HG03039 (cell line): ENCODE measurements at regions not wholly inside any gene's neighbourhood (a gene's known extent, or its start where the extent isn't known, plus 50 kb on each side); places are given as distances from the start of the nearest gene placed in this dataset.
"Not testable (repeated sequence)": the region's sequence is repeated elsewhere in the genome, so short reads cannot be mapped to it uniquely, and the experiment has no call there.

Experiments
- ATAC-seq: cut with Tn5 transposase; IDR thresholded peaks from one replicate; pipeline ENCODE4 v1.9.1; 2021; ENCODE audit warnings: mild to moderate bottlenecking, moderate library complexity; ENCODE audit not compliant: unreplicated experiment

DNA sequence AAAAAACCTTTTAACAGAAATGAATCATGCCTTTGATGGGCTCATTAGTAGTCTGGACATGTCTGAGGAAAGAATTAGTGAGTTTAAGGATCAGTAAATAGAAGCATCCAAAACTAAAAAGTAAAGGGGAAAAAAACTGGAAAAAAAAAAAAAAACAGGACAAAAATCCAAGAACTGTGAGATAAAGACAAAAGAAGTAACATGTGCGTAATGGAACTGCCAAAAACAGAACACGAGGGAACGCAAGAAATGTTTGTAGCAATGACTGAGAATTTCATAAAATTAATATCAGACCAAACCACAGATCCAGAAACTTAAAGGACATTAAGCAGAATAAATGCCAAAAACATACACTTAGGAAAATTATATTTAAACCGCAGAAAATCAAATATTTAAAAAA, 77.4 kb downstream of the MS4A13 start:
- no peak for ATAC-seq

DNA sequence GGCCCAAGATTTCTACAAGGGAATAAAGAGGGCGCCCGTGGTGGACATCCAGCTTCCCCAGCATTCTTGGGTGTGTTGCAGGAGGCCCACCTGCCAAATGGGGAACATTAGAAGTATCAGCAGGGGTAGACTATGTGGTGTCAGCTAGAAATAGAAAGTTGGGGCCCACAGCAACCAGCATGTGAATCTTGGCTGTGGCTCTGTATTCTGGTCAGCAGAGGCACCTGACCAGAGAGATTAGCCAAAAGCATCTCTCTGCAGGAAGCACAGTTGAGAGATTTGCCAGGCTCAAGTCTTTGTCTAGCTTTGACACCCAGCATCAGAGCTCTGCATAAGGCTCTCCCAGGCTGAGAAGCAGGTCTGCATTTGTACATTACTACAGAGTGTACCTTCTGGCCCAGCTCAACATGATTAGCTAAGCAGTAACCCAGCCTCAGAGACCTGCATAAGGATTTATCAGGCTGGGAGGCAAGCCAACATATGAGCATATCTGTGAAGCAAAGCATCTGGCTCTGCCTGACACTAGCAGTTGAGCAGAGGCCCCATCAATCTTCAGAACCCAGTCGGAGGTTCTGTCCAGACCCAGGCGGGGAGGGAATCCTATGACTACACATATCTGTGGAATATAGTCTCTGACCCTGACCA, 79.9 kb downstream of the MS4A13 start:
- no peak for ATAC-seq

DNA sequence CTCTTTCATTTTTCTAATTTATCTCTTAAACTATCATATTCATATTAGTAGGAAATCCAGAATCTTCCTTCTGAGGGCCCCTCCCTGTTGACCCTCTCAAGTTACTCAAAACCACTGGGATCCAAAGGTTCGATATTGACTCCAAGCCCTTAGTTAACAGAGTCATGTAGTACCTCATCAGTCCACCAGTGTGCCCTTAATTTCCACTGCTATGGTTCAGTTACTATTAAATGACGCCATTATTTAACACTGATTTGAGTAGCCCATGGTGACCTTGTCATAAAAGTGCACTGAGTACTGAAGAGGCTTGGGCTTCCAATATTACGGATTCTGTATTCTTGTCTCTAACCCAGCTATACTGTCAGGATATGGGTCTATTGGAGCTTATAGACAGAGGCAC, 91.9 kb upstream of the MS4A8 start:
- no peak for ATAC-seq

DNA sequence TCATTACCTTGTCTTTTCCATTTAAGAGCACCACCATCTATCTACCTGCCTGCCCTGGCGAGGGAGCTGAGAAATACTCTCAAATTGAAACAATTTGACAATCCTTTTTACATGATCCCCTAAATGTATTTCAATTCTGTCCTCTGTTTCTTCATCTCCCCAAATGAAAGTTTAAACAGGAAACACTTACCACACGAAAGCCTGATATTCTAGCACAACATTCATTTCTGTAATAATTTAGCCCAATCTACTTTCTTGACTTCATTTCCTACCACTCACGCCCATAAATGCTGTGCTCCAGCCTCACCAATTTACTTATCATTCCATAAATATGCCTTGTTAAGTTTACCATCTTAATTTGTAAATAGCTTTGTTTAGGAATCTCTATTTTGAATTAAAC, 89.8 kb upstream of the MS4A8 start:
- no peak for ATAC-seq

DNA sequence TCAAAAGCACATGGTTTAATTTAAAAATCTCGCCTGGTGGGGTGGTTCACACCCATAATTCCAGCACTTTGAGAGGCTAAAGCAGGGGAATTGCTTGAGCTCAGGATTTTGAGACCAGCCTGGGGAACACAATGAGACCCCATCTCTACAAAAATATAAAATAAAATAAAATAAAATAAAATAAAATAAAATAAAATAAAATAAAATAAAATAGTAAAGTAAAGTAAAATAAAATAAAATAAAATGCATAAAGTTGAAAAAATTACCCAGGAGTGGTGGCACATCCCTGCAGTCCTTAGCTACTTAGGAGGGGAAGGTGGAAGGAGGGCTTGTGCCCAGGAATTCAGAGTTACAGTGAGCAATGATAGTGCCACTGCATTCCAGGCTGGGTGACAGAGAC, 88.7 kb upstream of the MS4A8 start:
- ATAC-seq = no peak

DNA sequence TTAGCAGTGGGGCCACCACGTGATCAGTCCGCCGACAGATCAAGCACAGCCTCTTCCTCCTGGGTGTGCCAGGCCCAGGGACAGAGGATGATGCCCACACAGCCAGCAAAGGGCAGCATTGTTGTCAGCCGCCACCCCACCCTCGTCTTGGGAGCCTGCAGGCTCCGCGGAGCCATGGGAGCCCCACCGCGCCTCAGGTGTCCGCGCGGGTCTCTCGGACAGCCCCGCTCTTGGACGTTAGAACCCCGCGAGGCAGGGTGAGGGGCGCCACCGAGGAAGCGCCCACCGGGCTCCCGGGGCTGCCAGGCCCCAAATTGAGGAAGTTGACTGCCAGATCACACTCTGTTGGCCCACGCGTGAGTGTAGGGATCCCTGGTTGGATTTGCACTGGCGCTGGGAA, 83.9 kb upstream of the MS4A8 start:
- ATAC-seq = no peak

DNA sequence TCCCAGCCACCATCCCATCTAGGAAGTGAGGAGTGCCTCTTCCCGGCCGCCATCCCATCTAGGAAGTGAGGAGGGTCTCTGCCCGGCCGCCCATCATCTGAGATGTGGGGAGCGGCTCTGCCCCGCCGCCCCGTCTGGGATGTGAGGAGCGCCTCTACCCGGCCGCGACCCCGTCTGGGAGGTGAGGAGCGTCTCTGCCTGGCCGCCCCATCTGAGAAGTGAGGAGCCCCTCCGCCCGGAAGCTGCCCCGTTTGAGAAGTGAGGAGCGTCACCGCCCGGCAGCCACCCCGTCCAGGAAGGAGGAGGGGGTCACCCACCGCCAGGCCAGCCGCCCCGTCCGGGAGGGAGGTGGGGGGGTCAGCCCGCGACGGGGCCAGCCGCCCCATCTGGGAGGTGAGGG, 77.5 kb upstream of the MS4A8 start:
- not testable (repeated sequence) for ATAC-seq

DNA sequence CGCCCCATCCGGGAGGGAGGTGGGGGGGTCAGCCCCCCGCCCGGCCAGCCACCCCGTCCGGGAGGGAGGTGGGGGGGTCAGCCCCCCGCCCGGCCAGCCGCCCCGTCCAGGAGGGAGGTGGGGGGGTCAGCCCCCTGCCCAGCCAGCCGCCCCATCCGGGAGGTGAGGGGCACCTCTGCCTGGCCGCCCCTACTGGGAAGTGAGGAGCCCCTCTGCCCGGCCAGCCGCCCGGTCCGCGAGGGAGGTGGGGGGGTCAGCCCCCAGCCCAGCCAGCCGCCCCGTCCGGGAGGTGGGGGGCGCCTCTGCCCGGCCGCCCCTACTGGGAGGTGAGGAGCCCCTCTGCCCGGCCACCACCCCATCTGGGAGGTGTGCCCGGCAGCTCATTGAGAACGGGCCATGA, 76.6 kb upstream of the MS4A8 start:
- not testable (repeated sequence) for ATAC-seq

DNA sequence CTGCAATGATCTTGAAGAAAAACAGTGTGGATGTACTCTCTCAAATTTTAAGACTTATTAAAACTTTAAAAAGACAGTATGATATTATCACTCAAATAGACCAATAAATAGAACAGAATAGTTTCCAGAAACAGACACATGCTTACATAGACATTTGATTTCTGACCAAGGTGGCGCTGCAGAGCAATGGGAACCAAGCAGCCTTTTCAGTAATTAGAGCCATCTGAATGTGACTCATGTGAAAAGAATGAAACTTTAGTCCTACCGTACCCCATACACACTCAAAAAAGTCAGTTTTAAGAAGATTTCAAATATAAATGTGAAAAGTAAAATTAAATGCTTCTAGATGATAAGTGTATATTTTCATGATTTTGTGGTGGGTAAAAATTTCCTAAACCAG, 74.2 kb upstream of the MS4A8 start:
- ATAC-seq = no peak

DNA sequence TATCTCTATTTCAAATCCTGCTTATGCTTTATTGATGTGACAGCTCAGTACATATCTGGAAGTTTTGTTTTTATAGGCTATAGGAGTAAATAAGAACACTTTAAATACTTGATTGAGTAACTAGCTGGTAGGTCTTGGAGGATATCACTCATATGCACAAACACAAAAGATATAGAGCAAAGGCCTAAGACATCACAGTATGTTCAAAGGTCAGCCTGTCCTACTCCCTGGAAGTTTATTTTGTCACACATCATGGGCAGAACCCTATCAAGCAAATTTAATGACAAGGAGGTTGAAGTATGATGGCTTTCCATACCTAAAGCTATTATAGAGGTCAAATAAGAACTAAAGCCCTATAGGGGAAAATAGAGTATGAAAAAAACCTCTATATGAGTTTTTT, 70.0 kb upstream of the MS4A8 start:
- no peak for ATAC-seq

DNA sequence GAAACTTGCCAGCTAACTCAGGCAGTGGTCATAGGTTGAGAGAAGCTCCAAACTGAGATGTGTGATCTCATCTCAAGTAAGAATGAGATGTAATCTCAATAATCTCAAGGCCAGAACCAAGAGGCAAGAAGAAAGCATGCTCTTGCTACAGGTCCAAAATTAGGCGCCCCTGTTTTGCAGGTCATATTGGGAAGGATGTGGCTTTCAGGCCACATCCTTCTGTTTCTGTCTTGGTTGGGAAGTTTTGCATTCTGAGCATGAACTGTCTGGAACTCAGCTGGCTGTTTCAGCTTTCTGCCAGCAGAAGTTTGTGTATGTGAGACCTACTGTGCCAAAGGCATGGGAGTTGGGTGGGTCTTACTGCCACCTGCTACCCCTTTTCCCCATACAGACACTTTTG, 67.5 kb upstream of the MS4A8 start:
- ATAC-seq = no peak

DNA sequence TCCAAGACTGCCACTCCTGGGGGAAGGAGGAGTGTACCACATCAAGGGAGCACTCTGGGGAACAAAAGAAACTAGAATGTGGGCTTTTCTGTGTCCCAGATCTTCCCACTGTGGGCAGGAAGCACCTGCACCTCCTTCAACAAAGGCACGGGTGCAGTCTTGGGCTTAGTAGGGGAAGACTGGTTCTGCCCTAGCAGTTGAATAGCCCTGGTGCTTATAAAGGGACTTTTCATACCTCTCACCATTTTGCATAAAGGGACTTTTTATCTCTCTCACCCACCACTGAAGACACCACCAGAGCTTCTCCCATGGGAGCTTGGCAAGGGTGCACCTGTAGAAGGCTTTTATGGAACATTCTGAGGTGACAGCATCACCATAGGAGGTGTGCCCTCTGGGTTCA, 65.8 kb upstream of the MS4A8 start:
- ATAC-seq = peak; percentile 78

DNA sequence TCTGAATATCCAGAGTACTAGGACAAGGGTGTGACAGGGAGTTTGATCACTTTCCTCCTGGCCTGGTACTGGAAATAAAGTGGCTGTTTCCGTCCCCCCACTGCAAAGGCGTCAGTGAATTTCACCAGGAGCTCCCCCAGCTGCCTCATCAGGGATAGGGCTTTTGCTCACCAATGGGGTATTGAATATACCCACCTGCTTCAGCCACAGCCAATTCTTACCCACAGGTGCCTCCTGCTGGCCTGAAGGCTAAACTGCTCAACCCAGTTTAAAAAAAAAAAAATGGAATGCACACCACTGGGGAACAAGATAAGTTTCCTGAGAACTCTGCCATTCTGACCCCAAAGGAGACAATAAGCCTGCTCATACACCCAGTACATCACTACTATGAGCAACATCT, 65.3 kb upstream of the MS4A8 start:
- ATAC-seq = peak; percentile 16

DNA sequence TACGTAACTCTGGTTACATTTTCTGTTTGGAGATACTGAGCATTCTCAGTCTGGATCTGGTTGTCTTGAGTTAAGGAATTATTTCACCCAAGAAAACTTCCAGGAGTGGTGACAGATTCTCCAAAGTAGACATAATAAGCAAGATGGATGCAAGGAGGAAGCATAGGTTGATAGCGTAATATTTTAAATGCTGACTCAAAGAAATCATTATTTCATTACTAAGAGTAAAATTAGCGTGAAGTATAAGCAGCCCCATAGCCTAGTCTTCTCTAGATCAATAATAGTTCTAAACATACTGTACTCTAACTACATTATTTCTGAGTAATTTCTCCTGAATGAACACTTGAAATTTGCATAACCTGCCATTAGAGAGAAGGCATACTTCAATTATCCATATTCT, 57.5 kb upstream of the MS4A8 start:
- ATAC-seq = no peak

DNA sequence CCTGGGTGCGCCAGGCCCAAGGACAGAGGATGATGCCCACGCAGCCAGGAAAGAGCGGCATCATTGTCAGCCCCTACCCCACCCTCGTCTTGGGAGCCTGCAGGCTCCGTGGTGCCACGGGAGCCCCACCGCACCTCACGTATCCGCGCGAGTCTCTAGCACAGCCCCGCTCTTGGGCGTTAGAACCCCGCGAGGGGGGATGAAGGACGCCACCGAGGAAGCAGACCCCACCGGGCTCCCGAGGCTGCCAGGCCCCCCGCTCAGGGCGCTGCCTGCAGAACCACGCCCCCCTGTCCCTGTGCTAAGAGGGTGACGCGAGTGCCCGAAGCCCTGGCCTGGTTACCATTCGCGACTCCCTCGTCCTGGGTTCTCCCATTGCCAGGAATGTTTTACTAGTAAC, 52.3 kb upstream of the MS4A8 start:
- no peak for ATAC-seq
